HG02840 (cell line): ENCODE measurements at regions not wholly inside any gene's neighbourhood (a gene's known extent, or its start where the extent isn't known, plus 50 kb on each side); places are given as distances from the start of the nearest gene placed in this dataset.

ENCODE experiments used
- ATAC-seq: cut with Tn5 transposase; IDR thresholded peaks from one replicate; pipeline ENCODE4 v1.9.1; 2021; ENCODE audit warnings: mild to moderate bottlenecking, moderate library complexity, moderate number of reproducible peaks; ENCODE audit not compliant: unreplicated experiment, low FRiP score

GRCh38 chr13:89726690-89727435 lies 1620.6 kb upstream of the MIR17HG start:
- no peak for ATAC-seq

- no peak for ATAC-seq
These were observed 1613.7 kb upstream of the MIR17HG start for GRCh38 chr13:89733829-89734228.

- no peak for ATAC-seq
These were observed 1610.4 kb upstream of the MIR17HG start for GRCh38 chr13:89737051-89737450.

DNA sequence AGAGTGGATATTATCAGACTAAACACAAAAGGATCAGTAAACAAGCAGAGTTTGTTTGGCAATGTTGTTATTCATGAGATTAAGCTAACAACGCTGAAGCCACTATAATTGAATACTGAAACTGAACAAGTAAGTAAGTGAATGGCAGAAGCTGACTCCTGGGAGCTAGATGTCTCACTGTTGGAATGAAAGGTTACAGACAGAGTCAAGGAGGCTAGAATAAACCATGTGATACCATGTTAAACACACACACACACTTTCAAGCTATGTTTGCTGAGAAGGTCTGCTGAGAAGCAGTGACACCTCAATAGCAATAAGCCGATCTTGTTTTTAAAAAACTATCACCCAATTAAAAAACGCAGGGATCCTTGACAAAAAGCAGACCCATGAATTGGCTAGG lies 1609.4 kb upstream of the MIR17HG start:
- no peak for ATAC-seq

DNA sequence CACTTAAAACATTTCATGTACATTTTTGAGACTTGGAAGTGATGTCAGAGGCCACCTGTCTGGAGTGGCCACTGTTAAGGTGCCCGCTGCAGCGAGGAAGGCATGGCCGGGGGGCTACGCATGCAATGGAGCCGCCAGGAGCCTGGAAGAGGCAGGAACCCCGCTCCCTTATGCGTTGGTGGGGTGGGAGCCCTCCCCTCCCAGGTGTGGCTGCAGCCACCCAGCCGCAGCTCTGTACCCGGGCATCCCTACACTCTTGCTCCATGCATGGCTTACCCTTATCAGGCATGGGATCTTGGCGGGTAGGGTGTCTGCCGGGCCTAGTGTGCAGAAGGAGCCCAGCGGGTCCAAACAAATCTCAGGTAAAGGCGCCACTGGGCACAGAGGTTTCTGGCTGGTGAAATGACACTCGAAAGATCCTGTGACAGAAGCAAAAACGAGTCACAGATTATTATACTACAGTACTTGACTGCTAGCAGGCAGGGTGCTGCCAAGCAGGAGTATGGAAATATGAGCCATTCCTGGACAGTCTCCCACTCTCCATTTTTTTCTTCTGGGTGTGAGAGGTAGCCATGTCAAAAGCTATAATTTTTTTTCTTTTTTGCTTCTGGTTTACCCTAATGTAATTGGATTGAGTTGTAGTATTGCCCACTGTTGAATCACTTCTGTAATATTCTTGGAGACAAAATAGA lies 1606.3 kb upstream of the MIR17HG start:
- no peak for ATAC-seq

DNA sequence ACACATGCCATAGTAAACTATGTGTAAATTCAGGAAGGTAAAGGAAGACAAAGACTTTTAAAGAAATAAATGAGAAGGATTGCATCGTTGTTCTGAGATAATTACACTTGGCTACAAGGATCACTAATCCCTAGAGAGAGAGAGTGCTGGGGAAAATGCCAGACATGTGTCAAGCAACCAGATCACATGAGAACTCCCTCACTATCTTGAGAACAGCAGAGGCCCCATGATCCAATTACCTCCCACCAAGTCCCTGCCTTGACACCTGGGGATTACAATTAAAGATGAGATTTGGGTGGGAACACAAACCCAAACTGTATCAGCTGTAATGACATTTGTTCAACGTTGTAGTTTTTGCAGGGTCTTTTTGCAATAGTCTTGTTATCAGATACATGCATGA lies 1600.9 kb upstream of the MIR17HG start:
- no peak for ATAC-seq

GRCh38 chr13:89748716-89749115 lies 1598.8 kb upstream of the MIR17HG start:
- no peak for ATAC-seq

- no peak for ATAC-seq
These were observed 1597.6 kb upstream of the MIR17HG start for GRCh38 chr13:89749888-89750287.

- ATAC-seq, result no peak
These were observed 1597.1 kb upstream of the MIR17HG start for GRCh38 chr13:89750371-89750770.

GRCh38 chr13:89751432-89751930 lies 1596.0 kb upstream of the MIR17HG start:
- no peak for ATAC-seq

DNA sequence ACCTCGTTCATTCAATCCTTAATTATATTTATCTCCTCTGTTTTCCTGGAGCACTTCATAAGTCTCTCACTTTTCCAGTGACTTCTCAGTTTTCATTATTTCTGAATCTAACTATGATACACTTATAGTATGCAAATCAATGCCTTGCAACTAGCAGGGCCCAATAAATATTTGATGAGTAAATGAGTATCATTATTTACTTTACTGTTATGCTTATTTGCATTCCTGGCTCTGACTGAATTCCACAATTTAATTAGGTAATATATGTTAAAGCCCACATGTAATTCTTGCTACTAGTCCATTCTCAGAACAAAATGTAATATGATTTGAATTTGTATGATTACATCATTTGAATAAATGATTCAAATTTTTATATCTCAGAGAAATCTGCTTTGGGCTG lies 1595.1 kb upstream of the MIR17HG start:
- no peak for ATAC-seq

DNA sequence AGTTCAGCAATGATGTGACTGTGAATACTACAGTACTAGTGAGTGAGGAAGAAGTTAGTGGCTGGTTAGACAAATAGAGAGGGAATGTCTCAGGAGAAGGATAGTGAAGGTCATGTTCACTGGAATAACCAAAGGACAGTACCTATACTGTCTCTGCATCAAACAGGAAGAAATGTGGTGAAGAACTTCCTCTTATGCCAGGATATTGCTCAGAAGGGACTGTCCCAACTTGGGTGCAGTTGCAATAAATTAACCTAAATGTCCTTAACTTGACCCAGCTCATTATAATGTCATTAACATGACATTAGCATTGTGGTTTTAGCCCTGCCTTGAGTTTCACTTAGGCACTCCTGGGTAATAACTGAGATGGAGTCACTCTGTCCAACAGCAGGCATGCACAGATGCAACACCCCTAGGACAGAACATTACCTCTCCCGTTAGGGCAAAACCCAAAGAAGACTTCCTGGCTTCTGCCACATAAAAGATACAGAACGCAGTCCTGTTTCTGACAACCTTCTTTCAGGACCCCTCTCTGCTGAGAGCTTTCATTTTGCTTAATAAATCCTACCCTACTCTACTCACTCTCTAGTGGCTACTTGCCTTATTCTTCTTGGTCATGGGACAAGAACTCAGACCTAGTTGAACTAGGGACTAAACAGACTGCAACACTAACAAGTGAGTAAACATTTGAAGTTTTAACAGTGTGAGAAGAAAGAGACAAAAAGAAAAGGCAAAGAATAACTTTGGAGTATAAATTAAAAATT lies 1591.6 kb upstream of the MIR17HG start:
- no peak for ATAC-seq

- no peak for ATAC-seq
These were observed 1584.5 kb upstream of the MIR17HG start for GRCh38 chr13:89763005-89763404.

- ATAC-seq, result no peak
These were observed 1564.2 kb upstream of the MIR17HG start for GRCh38 chr13:89783221-89783755.

GRCh38 chr13:89784161-89784809 lies 1563.2 kb upstream of the MIR17HG start:
- ATAC-seq, result no peak

DNA sequence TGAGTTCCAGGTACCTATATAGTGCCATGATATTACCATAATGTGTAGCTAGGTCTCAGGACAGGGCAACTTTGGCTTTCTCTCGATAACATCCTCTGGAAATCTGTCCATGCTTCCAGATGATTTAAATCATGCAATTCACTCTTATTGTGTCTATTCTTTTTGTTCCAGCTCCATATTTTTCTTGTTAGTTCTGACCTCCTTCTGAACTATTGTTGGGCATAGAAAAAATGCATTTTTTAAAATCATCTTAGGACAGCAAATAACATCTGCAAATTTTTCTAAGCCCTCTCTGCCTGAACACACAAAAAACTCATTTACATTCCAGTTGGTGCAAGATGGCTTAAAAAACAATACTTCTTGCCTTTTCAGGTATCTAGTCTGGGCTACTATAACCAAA lies 1561.0 kb upstream of the MIR17HG start:
- no peak for ATAC-seq

DNA sequence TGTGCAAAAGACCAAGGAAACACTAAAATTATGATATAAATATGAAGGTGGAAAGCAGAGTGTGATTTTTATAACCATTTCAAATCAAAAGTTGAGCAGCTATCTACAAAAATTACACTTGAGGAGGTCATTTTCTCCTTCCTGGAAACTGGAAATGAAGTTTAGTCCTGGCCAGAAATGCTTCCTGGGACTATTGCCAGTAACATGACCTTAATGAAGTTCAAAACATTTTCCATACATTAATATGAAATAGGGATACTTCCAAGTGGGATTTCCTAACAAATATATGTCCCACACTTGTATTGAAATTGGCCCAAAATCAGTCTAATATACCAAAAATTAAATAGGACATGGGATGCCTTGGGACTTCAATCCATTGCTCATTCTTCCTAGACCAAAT lies 1556.8 kb upstream of the MIR17HG start:
- no peak for ATAC-seq

DNA sequence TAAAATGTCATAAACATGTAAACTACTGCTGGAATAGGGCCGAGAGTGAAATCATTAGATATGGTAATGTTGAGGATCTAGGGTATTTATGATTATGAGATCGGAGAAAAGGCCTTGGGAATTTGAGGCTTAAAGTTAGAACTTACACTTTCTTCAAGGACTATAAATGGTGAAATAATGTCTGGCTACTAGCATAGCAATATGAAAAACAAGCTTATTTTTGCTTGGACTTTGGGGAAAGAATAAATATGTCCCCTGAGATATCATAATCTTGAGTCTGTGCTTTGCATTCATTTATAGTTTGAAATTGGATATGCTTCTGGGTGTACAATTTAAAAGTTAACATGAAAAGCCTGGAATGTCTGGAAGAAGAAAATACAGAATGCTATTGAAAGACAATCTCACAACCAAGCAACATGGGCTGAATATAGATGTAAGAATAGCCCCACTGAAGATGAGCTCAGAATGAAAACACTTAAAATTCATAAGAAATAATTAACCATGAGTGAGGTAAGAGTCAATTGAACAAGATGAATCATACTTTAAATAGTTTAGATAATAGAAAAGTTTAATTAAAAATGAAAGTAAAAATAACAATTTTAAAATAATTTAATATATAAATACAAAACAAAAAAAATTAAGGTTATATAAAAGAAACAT lies 1555.4 kb upstream of the MIR17HG start:
- ATAC-seq, result no peak

- no peak for ATAC-seq
These were observed 1551.3 kb upstream of the MIR17HG start for GRCh38 chr13:89796196-89796595.

- no peak for ATAC-seq
These were observed 1543.6 kb upstream of the MIR17HG start for GRCh38 chr13:89803839-89804238.
